HUES48 (cell line): ENCODE measurements at regions not wholly inside any gene's neighbourhood (a gene's known extent, or its start where the extent isn't known, plus 50 kb on each side); places are given as distances from the start of the nearest gene placed in this dataset.
"Not testable (repeated sequence)": the region's sequence is repeated elsewhere in the genome, so short reads cannot be mapped to it uniquely, and the experiment has no call there.

Experiments used
- H3K27ac ChIP-seq: one replicate; pipeline ENCODE4 v1.7.0; 2013; ENCODE audit warnings: low read depth, low read length, inconsistent platforms
- H3K27me3 ChIP-seq: 2 replicates; pipeline ENCODE4 v1.6.1; 2013; ENCODE audit warnings: mild to moderate bottlenecking, low read length; ENCODE audit not compliant: control insufficient read depth, insufficient read depth
- H3K36me3 ChIP-seq: 2 replicates; pipeline ENCODE4 v1.6.1; 2013; ENCODE audit warnings: low read length; ENCODE audit not compliant: control insufficient read depth, insufficient read depth
- H3K4me1 ChIP-seq: 2 replicates; pipeline ENCODE4 v1.6.1; 2013; ENCODE audit warnings: mild to moderate bottlenecking, low read length; ENCODE audit not compliant: control insufficient read depth, insufficient read depth
- H3K4me3 ChIP-seq: 2 replicates; pipeline ENCODE4 v1.5.1; 2013; ENCODE audit warnings: mild to moderate bottlenecking, low read depth, low read length
- H3K9ac ChIP-seq: 2 replicates; pipeline ENCODE4 v1.6.1; 2013; ENCODE audit warnings: mild to moderate bottlenecking, low read depth, low read length, moderate library complexity
- H3K9me3 ChIP-seq: 2 replicates; pipeline ENCODE4 v1.6.1; 2013; ENCODE audit warnings: low read length; ENCODE audit not compliant: control insufficient read depth, insufficient read depth

DNA sequence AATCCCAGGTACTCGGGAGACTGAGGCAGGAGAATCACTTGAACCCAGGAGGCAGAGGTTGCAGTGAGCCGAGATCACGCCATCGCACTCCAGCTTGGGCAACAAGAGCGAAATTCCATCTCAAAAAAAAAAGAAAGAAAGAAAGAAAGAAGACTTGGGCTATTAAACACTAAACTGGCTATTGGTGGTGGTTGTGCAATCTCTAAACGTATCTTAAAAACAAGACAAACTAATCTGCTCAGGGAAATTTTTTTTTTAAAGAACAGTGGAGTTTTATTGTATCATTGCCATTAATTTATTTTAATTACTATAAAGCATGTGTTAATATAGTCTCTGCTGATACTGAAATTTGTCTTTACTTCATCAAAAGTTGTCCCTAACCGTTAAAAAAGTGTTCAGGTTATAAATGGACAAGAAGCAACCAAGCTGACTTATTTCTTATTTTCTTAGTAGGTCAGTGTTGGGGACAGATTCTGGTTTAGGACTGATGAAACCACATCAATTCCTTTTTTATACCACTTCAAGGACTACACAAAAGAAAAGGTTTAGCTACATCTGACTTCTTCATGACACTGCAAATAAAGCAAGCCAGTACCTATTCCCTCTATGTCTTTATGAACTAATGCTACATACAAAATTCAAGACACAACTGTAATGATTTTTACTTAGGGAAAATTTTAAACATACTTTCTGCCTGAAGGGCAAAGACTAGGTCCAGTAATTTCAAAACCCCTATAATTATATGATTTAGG, 68.7 kb upstream of the KRAS start:
- Histone ChIP-seq H3K27ac (no peak overlapping the region), H3K9ac (no peak overlapping the region), H3K36me3 (no peaks in the 10 kb centered on the region), H3K27me3 (no peaks in the 10 kb centered on the region), H3K4me1 (no peaks in the 10 kb centered on the region; the same call in 1 of the 2 replicates), H3K4me3 (no peak overlapping the region), H3K9me3 (no peaks in the 10 kb centered on the region)

DNA sequence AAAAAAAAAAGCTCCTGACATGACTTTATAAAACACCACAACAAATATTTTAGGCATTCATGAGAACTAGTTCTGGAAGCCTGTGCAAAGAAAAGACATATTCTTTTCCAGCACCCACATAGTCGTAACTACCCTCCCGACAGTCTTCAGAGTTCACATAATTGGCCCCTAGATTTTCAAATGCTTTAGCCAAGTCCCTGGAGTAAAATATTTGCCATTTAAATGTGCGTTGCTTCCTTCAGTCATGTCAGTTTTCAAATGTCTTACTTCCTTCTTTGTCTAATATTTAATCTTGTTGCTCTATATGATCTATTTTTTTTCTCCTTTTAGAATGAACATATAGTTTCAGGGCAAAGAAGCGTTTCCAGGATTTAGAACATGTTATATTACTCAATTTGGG, 66.8 kb upstream of the KRAS start:
- Histone ChIP-seq H3K27ac (no peak overlapping the region), H3K4me1 (no peaks in the 10 kb centered on the region)

DNA sequence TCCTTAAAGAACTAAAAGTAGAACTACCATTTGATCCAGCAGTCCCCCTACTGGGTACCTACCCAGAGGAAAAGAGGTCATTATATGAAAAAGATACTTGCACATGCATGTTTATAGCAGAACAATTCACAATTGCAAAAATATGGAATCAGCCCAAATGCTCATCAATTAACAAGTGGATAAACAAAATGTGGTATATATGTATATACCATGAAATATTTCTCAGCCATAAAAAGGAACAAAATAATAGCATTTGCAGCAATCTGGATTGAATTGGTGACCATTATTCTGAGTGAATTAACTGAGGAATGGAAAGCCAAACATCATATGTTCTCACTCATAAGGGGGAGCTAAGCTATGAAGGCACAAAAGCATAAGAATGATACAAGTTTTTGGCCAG, 64.7 kb upstream of the KRAS start:
- Histone ChIP-seq H3K27me3 (no peaks in the 10 kb centered on the region), H3K9me3 (no peaks in the 10 kb centered on the region), H3K9ac (no peak overlapping the region), H3K4me3 (no peak overlapping the region), H3K27ac (no peak overlapping the region), H3K36me3 (no peaks in the 10 kb centered on the region), H3K4me1 (no peaks in the 10 kb centered on the region)

More for the DNA sequence above, 66.8 kb upstream of the KRAS start:
- no peaks in the 10 kb centered on the region for H3K9me3 ChIP-seq
- no peak overlapping the region for H3K4me3 ChIP-seq
- no peaks in the 10 kb centered on the region for H3K36me3 ChIP-seq
- no peaks in the 10 kb centered on the region for H3K27me3 ChIP-seq
- no peak overlapping the region for H3K9ac ChIP-seq

DNA sequence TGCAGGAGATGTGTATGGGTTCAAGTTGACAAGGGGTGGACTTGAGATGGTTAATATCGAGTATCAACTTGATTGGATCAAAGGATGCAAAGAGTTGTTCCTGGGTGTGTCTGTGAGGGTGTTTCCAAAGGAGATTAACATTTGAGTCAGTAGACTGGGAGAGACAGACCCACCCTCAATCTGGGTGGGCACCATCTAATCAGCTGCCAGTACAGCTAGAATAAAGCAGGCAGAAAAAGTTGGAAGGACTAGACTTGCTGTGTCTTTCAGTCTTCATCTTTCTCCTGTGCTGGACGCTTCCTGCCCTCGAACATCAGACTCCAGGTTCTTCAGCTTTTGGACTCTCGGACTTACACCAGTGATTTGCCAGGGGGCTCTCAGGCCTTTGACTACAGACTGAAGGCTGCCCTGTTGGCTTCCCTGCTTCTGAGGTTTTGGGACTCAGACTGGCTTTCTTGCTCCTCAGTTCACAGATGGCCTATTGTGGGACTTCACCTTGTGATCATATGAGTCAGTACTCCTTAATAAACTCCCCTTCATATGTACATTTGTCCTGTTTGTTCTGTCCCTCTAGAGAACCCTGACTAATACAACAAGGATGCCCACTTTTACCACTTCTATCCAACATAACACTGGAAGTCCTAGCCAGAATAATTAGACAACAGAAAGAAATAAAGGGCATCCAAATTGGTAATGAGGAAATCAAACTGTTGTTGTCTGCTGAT, 62.7 kb upstream of the KRAS start:
- not testable (repeated sequence) for H3K27ac ChIP-seq, H3K4me3 ChIP-seq, H3K9me3 ChIP-seq, H3K27me3 ChIP-seq, H3K4me1 ChIP-seq, H3K36me3 ChIP-seq, H3K9ac ChIP-seq

DNA sequence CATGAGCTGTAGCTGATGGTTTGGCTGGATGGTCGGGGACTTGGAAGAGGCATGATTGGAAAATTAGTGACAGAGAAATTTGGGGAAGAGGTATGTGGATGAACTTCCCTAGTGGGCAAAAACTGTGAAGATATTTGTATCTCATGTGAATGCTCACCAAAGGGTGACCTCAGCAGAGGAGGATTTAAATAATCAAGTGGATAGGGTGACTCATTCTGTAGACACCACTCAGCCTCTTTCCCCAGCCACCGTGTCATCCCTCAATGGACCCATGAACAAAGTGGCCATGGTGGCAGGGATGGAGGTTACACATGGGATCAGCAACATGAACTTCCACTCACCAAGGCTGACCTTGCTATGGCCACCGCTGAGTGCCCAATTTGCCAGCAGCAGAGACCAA, 60.8 kb upstream of the KRAS start:
- H3K27ac ChIP-seq, result no peak overlapping the region
- no peaks in the 10 kb centered on the region for H3K36me3 ChIP-seq
- H3K4me3 ChIP-seq, result no peak overlapping the region
- H3K9ac ChIP-seq, result no peak overlapping the region
- H3K9me3 ChIP-seq, result no peaks in the 10 kb centered on the region
- H3K27me3 ChIP-seq, result no peaks in the 10 kb centered on the region
- no peaks in the 10 kb centered on the region for H3K4me1 ChIP-seq

DNA sequence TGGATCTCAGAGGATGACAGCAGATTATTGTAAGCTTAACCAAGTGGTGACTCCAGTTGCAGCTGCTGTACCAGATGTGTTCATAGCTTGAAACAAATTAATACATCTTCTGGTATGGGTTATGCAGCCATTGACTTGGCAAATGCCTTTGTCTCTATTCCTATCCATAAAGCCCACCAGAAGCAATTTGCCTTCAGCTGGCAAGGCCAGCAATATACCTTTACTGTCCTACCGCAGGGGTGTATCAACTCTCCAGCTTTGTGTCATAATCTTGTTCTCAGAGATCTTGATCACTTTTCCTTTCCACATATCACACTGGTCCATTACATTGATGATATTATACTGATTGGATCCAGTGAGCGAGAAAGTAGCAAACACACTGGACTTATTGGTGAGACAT, 59.3 kb upstream of the KRAS start:
- not testable (repeated sequence) for H3K9me3 ChIP-seq, H3K9ac ChIP-seq, H3K4me3 ChIP-seq, H3K27ac ChIP-seq, H3K27me3 ChIP-seq, H3K4me1 ChIP-seq, H3K36me3 ChIP-seq

DNA sequence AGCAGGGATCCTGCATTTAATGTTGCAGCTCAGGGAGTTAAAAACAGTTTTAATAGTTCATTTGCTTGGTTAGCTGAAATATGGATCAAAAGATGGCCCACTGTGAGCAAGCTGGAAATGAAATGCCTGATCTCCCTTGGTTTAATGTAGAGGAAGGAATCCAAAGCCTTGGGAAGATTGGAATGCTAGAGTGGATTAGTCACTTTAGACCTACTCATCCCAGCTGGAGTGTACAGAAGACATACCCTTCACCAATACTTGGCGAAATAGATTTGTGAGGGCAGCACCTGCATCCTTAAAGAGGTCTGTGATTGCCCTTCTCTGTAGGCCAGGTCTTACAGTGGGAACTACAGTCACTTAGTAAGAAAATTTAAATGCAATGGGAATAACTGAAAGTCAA, 58.0 kb upstream of the KRAS start:
- H3K36me3 ChIP-seq, result no peaks in the 10 kb centered on the region
- H3K9ac ChIP-seq, result no peak overlapping the region
- no peaks in the 10 kb centered on the region for H3K4me1 ChIP-seq
- H3K9me3 ChIP-seq, result no peaks in the 10 kb centered on the region
- H3K27me3 ChIP-seq, result no peaks in the 10 kb centered on the region
- no peak overlapping the region for H3K27ac ChIP-seq
- H3K4me3 ChIP-seq, result no peak overlapping the region

DNA sequence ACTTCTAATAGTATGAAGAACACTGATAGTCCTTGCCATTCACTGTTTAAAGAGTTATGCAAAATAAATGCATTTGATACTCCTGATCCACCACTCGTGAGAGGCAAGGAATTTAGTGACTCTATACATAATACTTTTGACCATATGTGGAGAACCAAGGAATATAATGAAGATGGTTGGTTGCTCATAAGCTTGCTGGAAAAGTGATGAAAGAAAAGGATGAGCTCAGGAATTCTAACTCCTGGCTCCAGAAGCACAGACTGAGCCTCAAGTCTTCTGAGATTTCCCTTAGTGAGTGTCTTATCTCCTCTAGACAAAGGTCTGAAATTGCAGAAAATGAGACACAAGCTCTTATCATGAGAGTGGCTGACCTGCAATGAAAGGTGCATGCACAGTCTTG, 57.1 kb upstream of the KRAS start:
- Histone ChIP-seq H3K4me3 (no peak overlapping the region), H3K27ac (no peak overlapping the region), H3K27me3 (no peaks in the 10 kb centered on the region), H3K9ac (no peak overlapping the region), H3K36me3 (no peaks in the 10 kb centered on the region), H3K9me3 (no peaks in the 10 kb centered on the region), H3K4me1 (no peaks in the 10 kb centered on the region)

DNA sequence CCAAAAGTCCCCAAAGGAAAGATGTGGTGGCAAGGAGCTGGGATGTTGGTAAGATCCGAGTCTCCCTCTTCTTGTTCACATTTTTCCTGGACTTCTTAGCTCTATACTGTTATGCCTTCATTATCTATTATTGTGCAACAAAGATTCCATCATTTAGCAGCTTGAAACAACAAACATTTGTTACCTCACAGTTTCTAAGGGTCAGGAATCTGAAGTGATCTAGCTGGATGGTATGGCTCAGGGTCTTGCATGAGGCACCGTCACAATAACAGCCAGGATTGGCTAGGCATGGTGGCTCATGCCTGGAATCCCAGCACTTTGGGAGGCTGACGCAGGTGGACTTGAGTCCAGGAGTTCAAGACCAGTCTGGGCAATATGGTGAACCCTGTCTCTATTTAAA, 51.1 kb upstream of the KRAS start:
- Histone ChIP-seq H3K9ac (no peak overlapping the region), H3K9me3 (no peaks in the 10 kb centered on the region), H3K36me3 (no peaks in the 10 kb centered on the region), H3K4me3 (no peak overlapping the region), H3K27ac (no peak overlapping the region), H3K27me3 (no peaks in the 10 kb centered on the region), H3K4me1 (no peaks in the 10 kb centered on the region)
